A673 (cell line): ENCODE measurements at regions not wholly inside any gene's neighbourhood (a gene's known extent, or its start where the extent isn't known, plus 50 kb on each side); places are given as distances from the start of the nearest gene placed in this dataset.

Source experiments
- BruUV-seq: library from RNA; stranded (reverse); fragments of 400-500 nt; replicated peaks from 2 replicates; lab custom pipeline; 2021; lab: Mats Ljungman, UMichigan
- CTCF ChIA-PET: fragments of 300-600 bp; sonication (Branson Sonifier 250); formaldehyde crosslinking; loops from one replicate; lab custom pipeline; 2022; ENCODE audit warnings: antibody characterized with exemption; lab: Charles Lee
- POLR2A ChIA-PET: fragments of 300-600 bp; sonication (Branson Sonifier 250); formaldehyde crosslinking; loops from one replicate; lab custom pipeline; 2022; ENCODE audit warnings: antibody characterized with exemption; ENCODE audit not compliant: low non-redundant PET; lab: Charles Lee
- DNase-seq: peaks from one replicate; pipeline ENCODE4 v3.0.0-alpha.2; 2015; ENCODE audit warnings: low spot score
- H3K27ac ChIP-seq: fragments of 200-600 bp; sonication (generic); 2 replicates; pipeline ENCODE4 v1.5.1; 2016; ENCODE audit warnings: mixed run types, low read depth, mild to moderate bottlenecking, mixed read lengths, antibody characterized with exemption, low read length; ENCODE audit not compliant: poor library complexity, severe bottlenecking
- H3K27me3 ChIP-seq: fragments of 200-600 bp; sonication (generic); replicated peaks from 2 replicates; pipeline ENCODE4 v1.6.1; 2017; ENCODE audit warnings: mixed run types, low read depth, mild to moderate bottlenecking, mixed read lengths, antibody characterized with exemption, low read length; ENCODE audit not compliant: insufficient read depth, poor library complexity
- H3K36me3 ChIP-seq: fragments of 200-600 bp; sonication (generic); 2 replicates; pipeline ENCODE4 v1.6.1; 2016; ENCODE audit warnings: mixed run types, mild to moderate bottlenecking, mixed read lengths, antibody characterized with exemption, low read length; ENCODE audit not compliant: insufficient read depth, poor library complexity, severe bottlenecking
- H3K4me1 ChIP-seq: fragments of 200-600 bp; sonication (generic); 2 replicates; pipeline ENCODE4 v1.6.1; 2017; ENCODE audit warnings: mixed run types, mild to moderate bottlenecking, mixed read lengths, antibody characterized with exemption, low read length; ENCODE audit not compliant: insufficient read depth, poor library complexity, severe bottlenecking
- H3K4me3 ChIP-seq: fragments of 200-600 bp; sonication (generic); 2 replicates; pipeline ENCODE4 v1.5.1; 2016; ENCODE audit warnings: low read depth, mixed run types, mild to moderate bottlenecking, mixed read lengths, low read length; ENCODE audit not compliant: poor library complexity, severe bottlenecking
- H3K9me3 ChIP-seq: fragments of 200-600 bp; sonication (generic); 2 replicates; pipeline ENCODE4 v1.6.1; 2016; ENCODE audit warnings: mixed run types, low read depth, mild to moderate bottlenecking, mixed read lengths, antibody characterized with exemption, low read length; ENCODE audit not compliant: poor library complexity, severe bottlenecking
- EZH2 ChIP-seq: fragments of 200-600 bp; sonication (generic); IDR thresholded peaks from 2 replicates; pipeline ENCODE4 v1.6.1; 2017; ENCODE audit warnings: borderline replicate concordance, low read depth, mild to moderate bottlenecking, mixed read lengths, antibody characterized with exemption, low read length; ENCODE audit not compliant: poor library complexity, severe bottlenecking
- intact Hi-C: fragments of 100-400 bp; cut with micrococcal nuclease; formaldehyde crosslinking; loops from one replicate; pipeline ENCODE4 v1.10.0; 2022; ENCODE audit not compliant: unreplicated experiment
- TF ChIP-seq, protein P1 (sequence below): fragments of 300-800, 200-600 bp; sonication (generic); conservative IDR thresholded peaks from 2 replicates; pipeline ENCODE4 v1.5.1; 2017; ENCODE audit warnings: low read depth, mild to moderate bottlenecking, antibody characterized with exemption, low read length, moderate library complexity, mixed read lengths

DNA sequence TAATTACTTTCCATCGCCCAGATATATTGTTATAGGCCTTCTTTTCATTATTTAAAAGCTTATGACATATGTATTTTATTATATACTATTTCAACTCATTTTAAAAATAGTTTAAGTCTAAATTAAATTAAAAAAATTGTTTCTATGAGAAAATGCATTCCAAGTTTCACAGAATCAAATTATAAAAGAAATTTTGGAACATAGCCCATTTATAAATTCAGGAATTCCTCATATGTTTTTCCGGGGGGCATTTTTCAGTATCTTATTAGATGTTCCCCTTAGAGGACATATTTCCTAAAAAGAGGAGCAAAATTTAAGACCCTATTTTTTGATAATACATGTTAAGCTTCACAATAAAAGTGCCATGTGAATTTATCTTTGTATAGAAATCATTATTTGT lies 119.9 kb upstream of the ATP2B1 start:
- Histone ChIP-seq H3K36me3 (no peaks in the 10 kb centered on the region), H3K9me3 (no peaks in the 10 kb centered on the region), H3K4me3 (no peak overlapping the region), H3K27me3 (no peaks in the 10 kb centered on the region), H3K4me1 (peaks cover 12% of the 10 kb centered on the region), H3K27ac (no peak overlapping the region)
- ChIA-PET POLR2A (no interaction called here), CTCF (no interaction called here)
- TF ChIP-seq, protein P1, sequence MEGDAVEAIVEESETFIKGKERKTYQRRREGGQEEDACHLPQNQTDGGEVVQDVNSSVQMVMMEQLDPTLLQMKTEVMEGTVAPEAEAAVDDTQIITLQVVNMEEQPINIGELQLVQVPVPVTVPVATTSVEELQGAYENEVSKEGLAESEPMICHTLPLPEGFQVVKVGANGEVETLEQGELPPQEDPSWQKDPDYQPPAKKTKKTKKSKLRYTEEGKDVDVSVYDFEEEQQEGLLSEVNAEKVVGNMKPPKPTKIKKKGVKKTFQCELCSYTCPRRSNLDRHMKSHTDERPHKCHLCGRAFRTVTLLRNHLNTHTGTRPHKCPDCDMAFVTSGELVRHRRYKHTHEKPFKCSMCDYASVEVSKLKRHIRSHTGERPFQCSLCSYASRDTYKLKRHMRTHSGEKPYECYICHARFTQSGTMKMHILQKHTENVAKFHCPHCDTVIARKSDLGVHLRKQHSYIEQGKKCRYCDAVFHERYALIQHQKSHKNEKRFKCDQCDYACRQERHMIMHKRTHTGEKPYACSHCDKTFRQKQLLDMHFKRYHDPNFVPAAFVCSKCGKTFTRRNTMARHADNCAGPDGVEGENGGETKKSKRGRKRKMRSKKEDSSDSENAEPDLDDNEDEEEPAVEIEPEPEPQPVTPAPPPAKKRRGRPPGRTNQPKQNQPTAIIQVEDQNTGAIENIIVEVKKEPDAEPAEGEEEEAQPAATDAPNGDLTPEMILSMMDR, result no peak
- no peak for TF ChIP-seq EZH2
- no peak for DNase-seq
- intact Hi-C loops, result no loop called here
- no TSS peak for BruUV-seq

DNA sequence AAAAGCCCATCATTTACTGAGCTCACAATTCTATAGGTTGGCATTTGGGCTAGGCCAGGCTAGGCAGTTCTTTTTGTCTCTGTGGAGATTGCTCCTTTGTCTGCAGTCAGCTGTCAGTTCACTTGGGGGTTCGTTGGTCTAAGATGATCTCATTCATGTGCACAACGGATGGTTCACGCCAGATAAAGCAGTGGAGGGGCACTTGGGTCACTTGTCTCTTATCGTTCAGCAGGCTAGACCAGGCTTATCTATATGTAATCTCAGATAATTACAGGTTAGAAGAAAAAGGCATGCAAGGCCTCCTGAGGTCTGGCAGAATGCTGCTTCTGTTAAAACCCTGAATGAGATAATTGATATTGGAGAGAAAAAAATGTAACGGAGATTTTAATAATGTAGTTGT lies 119.0 kb upstream of the ATP2B1 start:
- TF ChIP-seq, protein P1, result no peak
- TF ChIP-seq EZH2, result no peak
- intact Hi-C loops, result no loop called here
- DNase-seq, result no peak
- Histone ChIP-seq H3K36me3 (no peaks in the 10 kb centered on the region), H3K4me3 (no peak overlapping the region), H3K4me1 (peaks cover 12% of the 10 kb centered on the region), H3K27ac (no peak overlapping the region), H3K27me3 (no peaks in the 10 kb centered on the region), H3K9me3 (no peaks in the 10 kb centered on the region)
- BruUV-seq, result no TSS peak
- POLR2A ChIA-PET, result no interaction called here
- CTCF ChIA-PET, result no interaction called here

DNA sequence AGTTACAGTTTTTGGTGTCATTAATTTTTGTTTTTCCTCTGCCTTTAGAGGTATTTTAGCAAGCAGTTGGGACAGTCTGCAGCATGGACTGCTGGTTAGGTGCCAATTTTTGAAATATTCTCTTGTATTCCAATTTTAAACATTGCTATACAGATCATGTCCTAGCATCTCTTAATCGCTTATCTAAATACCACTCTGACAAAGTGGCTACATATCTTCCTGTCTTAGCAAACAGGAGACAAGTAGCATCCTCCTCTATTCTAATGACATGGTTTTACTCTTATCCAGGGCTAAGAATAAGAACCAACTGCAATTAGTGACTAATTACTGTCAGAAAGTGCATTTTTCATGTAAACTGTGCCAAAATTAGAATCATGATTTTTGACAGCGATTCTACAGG lies 117.8 kb upstream of the ATP2B1 start:
- Histone ChIP-seq H3K4me3 (no peak overlapping the region), H3K27ac (no peak overlapping the region), H3K4me1 (peaks cover 12% of the 10 kb centered on the region), H3K9me3 (no peaks in the 10 kb centered on the region), H3K27me3 (no peaks in the 10 kb centered on the region), H3K36me3 (no peaks in the 10 kb centered on the region)
- intact Hi-C loops, result no loop called here
- DNase-seq, result no peak
- POLR2A ChIA-PET, result interaction anchor here (0.6 to 0.7 kb wide), 2 partner anchors 19 to 388 kb away, joined by 4 to 13 read pairs; no protein-coding TSS in a partner anchor
- BruUV-seq, result no TSS peak
- no peak for TF ChIP-seq EZH2
- TF ChIP-seq, protein P1, result no peak
- CTCF ChIA-PET, result no interaction called here
